GM12864 (cell line): ENCODE measurements at regions not wholly inside any gene's neighbourhood (a gene's known extent, or its start where the extent isn't known, plus 50 kb on each side); places are given as distances from the start of the nearest gene placed in this dataset.

Source experiments
- DNase-seq: peaks from one replicate; pipeline ENCODE4 v3.0.0-alpha.2; 2011; ENCODE audit warnings: low read depth
- H3K4me3 ChIP-seq: 2 replicates; pipeline ENCODE4 v1.5.1; 2011; ENCODE audit warnings: mild to moderate bottlenecking, low read depth, low read length, control low read depth
- CTCF ChIP-seq: IDR thresholded peaks from 2 replicates; pipeline ENCODE4 v1.5.1; 2011; ENCODE audit warnings: low read depth, mild to moderate bottlenecking, moderate library complexity, low read length, control low read depth, inconsistent platforms; ENCODE audit errors: missing control alignments

- no peak for TF ChIP-seq CTCF
- DNase-seq, result no peak
- H3K4me3 ChIP-seq, result no peak overlapping the region
Observed at GRCh38 chr3:20334842-20335241, 148.8 kb upstream of the SGO1 start.

- no peak overlapping the region for H3K4me3 ChIP-seq
Observed at GRCh38 chr3:20327889-20328288, 141.9 kb upstream of the SGO1 start.

GRCh38 chr3:20326541-20326940 is 140.5 kb upstream of the SGO1 start:
- H3K4me3 ChIP-seq, result no peak overlapping the region
- no peak for DNase-seq
- no peak for TF ChIP-seq CTCF

More at GRCh38 chr3:20327889-20328288, 141.9 kb upstream of the SGO1 start:
- TF ChIP-seq CTCF, result no peak
- no peak for DNase-seq

- no peak overlapping the region for H3K4me3 ChIP-seq
- no peak for TF ChIP-seq CTCF
- no peak for DNase-seq
Observed at GRCh38 chr3:20325563-20325962, 139.6 kb upstream of the SGO1 start.

GRCh38 chr3:20324664-20325478 is 138.9 kb upstream of the SGO1 start:
- DNase-seq, result peak; percentile 29
- no peak overlapping the region for H3K4me3 ChIP-seq
- TF ChIP-seq CTCF, result no peak

GRCh38 chr3:20323307-20323927 is 137.4 kb upstream of the SGO1 start:
- no peak overlapping the region for H3K4me3 ChIP-seq
- no peak for DNase-seq
- TF ChIP-seq CTCF, result no peak

GRCh38 chr3:20322085-20322484 is 136.1 kb upstream of the SGO1 start:
- no peak overlapping the region for H3K4me3 ChIP-seq
- no peak for DNase-seq
- no peak for TF ChIP-seq CTCF
